ENCODE measurements at regions not wholly inside any gene's neighbourhood (a gene's known extent, or its start where the extent isn't known, plus 50 kb on each side); places are given as distances from the start of the nearest gene placed in this dataset.

DNA sequence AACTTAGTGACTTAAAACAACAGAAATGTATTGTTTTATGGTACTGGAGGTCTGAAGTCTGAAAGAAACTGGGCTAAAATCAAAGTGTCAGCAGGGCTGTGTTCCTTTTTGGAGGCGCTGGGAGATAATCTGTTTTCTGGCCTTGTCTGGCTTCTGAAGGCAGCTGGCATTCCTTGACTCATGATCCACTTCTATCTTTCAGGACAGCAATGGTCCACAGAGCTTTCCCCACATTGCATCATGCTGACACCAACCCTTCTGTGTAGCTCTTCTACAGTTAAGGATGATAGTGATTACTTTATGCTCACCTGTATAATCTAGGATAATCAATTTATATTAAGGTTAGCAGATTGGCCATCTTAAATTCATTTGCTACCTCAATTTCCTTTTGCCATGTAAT, 392.1 kb downstream of the TDRD15 start:
- DNase-seq (ENCODE audit: low read depth): no peak

DNA sequence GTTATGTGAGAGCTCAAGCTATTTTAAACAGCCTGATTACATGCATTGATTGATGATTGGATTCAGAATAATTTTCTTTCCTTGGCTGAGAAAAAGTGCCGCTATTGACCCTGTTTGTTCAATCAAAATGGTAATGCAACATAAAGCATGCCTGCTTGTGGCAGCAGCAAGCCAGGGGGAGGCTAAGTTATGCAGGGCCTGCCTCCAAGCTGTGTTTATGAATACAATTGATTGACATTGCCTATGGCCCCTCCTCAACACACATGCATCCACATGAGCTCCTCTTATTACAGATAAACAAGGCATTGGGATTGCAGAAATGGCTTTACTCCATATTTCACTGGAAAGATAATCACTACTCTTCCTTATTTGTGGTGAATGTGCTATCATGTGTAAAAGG, 395.6 kb downstream of the TDRD15 start:
- DNase-seq (ENCODE audit: low read depth): no peak

GRCh38 chr2:21519821-21520220, 396.1 kb downstream of the TDRD15 start:
- DNase-seq (ENCODE audit: low read depth): no peak

GRCh38 chr2:21535826-21536225, 412.1 kb downstream of the TDRD15 start:
- no peak for DNase-seq (ENCODE audit: low read depth)

DNA sequence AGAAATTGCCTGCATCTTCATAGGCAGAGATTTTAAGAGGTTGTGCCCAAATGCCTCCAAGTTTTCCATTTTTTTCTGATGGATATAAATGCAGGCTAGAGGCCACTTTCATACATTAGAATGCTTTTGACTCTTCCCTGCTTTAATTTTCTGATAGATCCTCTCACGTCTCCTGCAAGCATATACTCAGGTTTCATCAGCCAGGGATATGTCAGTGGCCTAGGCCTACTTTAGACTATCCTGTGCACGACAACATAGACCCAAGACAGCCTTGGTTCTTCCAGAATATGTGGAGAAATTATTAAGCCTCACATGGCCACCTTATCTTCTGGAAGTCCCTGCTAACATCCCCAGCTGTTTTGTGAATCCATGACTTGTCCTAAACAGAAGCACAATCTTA, 415.9 kb downstream of the TDRD15 start:
- DNase-seq (ENCODE audit: low read depth): no peak

GRCh38 chr2:21543630-21544029, 419.9 kb downstream of the TDRD15 start:
- DNase-seq (ENCODE audit: low read depth): no peak

DNA sequence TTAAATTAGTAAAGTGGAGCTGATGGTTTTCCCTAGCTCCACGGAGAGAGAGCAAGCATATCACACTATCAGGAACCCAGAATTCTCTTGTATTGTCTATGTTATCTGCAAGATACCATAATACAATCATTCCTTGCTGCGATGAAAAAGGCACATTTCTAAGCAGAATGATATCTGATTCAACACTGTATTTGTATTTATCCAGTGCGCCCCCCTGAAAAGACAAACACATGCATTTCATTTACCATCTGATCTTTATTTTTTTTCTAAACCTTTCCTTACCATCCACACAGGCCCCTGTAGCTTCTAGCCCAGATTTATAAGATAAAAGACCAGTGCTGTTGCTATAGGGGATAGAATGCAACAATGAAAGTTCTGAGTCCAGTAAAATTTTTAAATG, 420.6 kb downstream of the TDRD15 start:
- no peak for DNase-seq (ENCODE audit: low read depth)

DNA sequence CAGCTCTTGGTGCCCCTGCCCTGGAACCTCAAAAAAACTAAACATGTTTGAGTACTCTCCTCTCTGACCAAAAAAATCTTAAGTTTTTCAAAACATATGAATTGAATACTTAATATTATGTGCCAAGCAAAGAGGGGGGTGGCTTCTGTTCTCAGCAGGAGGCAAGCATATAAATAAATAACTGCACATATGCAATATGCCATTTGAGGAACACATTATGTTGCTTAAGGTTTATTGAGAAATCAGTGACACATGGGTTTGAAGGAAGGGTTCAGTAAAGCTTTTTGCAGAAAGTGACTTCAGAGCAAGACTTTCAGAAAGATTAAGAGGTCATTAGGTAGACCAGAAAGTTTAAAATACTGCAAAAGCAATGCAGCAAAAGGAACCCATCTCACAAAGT, 429.2 kb downstream of the TDRD15 start:
- no peak for DNase-seq (ENCODE audit: low read depth)

DNA sequence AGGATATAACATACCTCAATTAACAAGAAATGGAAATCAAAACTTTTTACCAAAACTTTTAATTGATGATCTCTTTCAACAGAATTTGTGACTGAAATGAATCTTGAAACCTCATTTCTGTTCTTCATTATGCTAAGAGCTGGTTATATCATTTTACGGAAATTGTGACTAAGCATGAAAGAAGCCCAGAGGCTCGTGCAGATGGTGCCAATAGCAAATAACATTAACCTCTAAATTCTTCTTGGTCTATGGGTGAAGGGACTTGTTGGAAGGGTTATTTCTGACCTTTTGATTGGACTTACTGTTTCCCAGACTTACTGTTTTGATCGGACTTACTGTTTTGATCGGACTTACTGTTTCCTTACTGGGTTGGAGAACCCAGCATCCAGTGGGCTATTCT, 435.6 kb downstream of the TDRD15 start:
- no peak for DNase-seq (ENCODE audit: low read depth)

DNA sequence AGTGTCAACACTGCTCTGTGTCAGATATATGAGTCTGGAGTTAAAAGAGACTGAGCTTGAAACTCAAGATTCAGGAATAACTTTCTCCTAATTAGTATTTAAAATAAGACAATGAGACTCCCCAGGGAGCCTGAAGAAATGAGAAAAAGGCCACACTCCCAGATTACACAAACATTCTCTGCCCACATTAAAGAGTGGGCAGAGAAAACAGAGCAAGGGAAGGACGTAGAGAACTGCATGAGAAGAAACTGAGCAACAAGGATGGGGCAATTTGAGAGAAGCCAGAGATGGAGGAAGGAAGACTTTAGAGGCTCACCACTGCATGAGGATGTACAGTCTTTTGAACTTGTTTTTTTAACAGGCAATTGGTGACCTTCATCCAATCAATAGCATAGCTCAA, 438.2 kb downstream of the TDRD15 start:
- no peak for DNase-seq (ENCODE audit: low read depth)

DNA sequence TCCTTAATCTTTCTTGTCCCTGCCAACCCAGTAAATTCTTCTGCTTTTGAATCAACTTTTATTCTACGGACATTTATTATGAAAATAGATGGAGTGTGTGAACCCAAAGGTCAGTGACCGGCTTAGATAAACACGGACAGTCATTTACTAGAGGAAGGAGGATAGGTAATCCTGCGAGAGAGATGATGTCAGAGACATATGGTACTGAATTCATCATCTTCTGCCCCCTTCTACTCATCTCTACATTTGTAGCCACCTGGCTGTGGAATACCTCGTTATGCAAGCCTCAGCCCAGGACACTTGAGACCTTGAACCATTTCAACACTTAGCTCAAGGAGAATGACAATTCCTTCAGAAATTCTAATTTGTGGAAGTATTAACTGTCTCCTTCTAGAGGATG, 443.6 kb downstream of the TDRD15 start:
- no peak for DNase-seq (ENCODE audit: low read depth)

DNA sequence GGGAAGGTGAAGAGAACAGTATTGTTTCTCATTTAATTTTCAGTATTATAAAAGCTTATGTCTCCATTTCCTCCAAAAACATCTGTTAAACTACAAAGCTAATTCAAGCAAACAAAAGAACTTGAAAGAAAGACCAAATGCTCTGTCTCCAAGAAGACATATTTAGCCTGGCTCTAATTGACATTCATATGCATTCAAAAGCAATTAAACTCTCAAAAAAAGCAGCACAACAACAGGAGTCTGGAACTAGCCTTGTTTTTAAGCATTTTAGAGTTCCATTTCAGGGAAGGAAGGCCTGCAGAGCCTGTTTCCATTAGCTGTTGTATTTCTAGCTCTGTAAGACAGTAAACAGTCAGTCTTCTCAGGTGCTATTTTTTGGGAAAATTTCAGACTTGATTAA, 447.9 kb downstream of the TDRD15 start:
- DNase-seq (ENCODE audit: low read depth): no peak

DNA sequence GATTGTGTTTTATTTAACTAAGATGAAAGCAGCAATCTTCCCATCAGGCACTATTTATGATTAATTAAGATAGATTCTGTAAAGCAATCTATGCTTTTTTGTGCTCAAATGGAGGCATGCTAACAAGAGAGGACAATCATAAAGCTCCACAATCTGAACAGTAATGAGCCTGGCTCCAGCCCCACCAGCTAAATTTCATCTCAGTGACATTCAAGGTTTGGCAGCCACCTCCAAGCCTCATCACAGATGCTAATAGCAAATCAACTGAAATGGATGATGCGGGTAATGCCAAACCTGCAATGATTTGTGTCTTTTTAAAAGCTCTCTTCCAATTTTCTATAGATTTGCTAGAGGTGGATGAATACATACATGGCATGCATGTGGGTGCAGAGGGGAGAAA, 456.6 kb downstream of the TDRD15 start:
- DNase-seq (ENCODE audit: low read depth): no peak

DNA sequence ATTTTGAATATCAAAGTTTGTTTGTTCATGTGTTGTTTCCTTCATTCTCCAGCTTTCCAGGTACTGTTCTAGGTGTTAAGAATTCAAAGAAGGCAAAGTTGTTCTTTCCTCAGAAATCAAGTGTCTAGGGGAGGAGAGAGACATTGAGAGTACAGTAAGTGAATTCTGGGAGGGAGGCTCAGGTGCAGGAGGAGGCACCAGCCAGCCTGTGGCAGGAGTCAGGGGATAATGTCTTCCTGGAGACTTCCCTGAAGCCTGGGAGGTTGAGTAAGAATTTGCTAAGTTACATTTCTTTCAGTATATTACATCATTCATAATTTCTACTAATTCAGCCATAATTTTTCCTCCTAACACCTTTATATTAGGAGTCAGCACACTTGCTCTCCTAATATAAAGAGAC, 462.1 kb downstream of the TDRD15 start:
- DNase-seq (ENCODE audit: low read depth): no peak

DNA sequence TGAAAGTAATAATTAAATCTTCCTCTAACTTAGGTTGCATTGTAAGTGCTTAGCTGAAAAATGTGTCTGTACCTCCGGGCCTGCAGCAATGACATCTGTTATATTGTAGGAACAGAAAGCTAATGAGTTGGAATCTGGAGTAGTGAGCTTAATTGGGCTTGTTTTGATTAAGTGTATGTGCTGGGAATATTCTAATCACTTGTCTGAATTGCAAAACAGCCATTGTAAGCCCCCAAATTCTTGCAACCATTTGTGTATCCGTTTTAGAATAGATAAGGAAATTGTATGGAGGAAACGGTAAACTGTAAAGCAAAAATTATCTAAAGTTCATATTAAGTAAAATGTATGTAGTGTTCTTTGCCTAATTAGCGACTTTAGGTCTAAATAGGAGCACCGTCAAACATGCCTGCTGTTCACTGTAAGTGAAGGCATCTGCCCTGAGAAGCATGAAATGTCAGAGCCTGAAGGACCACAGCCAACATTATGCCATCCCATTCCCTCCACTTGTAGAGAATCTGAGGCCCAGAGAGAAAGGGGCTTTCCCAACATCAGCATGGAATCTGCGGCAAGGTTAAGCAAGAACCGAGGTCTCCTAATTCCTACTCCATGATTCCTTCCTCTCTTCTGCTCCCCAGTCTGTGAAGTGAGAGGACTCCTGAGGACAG, 466.4 kb downstream of the TDRD15 start:
- no peak for DNase-seq (ENCODE audit: low read depth)

DNA sequence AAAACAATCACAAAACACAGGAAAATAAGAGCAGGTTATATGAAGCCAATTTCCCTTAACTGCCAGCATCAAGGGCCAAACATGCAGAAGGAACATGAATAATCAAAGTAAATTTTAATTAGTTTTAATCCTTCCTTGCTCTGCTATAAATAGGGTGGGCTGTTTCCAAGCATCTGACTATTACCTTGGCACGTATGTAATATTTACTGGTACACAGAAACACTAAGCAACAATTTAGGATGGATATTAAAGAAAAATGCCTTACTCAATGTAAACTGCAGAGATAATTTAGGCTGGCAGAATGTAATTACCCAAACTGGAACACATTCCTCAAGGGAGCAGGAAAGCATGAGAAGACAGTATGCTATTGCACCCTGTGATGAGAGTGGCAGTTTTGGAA, 468.2 kb downstream of the TDRD15 start:
- DNase-seq (ENCODE audit: low read depth): no peak

GRCh38 chr2:21599417-21599816, 475.6 kb downstream of the TDRD15 start:
- no peak for DNase-seq (ENCODE audit: low read depth)

- DNase-seq (ENCODE audit: low read depth): no peak
These were observed 479.0 kb downstream of the TDRD15 start for GRCh38 chr2:21602789-21603188.

DNA sequence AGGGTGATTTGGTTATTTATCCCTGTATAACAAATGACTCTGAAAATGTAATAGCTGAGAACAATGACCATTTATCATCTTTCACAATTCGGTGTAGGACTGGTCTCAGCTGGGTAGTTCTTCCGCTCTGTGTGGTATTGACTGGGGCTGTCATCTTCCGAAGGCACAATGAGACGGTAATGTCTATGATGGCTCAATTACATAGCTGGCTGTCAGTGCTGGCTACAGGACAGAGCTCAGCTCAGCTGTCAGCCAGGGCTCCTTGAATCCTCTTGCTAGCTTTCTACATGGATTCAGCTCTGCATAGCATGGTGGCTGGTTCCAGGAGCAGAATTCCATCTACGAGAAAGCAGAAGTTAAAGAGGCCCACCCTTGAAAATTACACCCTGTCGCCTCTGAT, 483.8 kb downstream of the TDRD15 start:
- no peak for DNase-seq (ENCODE audit: low read depth)

- DNase-seq (ENCODE audit: low read depth): no peak
These were observed 486.5 kb downstream of the TDRD15 start for GRCh38 chr2:21610304-21610703.

DNA sequence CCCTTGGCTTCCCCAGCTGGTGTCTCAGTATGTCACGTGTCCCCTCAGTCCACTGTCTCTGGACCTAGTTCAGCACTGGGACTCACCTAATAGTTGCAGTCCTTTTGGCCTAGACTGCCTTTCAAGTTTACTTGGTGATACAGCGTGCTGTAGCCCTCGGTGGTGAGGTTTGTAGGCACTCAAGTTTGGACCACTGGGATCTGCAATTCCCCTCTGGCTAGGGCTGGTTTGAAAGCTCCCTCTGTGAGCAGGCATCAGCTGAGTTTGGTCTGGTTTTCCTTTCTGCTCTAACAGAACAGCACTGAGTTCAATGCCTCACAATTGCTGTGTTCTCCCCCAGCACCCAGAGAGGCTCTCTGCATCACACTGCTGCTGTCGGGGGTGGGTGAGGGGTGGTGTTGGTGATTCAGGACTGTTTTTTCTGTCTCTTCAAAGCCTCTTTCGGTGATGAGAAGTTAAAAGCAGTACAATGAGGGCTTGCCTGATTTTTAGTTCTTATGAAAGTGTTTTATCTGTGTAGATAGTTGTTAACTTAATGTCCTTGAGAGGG, 494.2 kb downstream of the TDRD15 start:
- DNase-seq (ENCODE audit: low read depth): no peak

GRCh38 chr2:21620771-21621170, 497.0 kb downstream of the TDRD15 start:
- DNase-seq (ENCODE audit: low read depth): no peak

- DNase-seq (ENCODE audit: low read depth): no peak
These were observed 504.2 kb downstream of the TDRD15 start for GRCh38 chr2:21627938-21628337.

DNA sequence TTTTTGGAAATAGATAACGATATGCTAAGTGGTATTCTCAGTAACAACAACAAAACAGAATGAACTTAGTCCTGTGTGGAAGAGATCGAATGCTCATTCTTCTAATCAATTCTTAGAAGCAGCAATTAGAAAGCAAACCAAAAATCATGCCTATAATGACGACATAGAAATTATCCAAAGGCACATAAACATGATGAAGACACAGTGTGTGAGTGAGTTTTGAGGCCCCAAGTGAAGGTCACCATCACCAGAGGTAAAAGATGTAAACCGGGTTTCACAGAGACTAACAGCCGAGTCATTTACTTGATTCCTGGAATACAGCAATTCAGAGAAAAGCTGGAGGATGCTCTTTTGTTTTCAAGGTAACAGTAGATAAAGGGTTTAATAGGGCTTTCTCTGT, 509.2 kb downstream of the TDRD15 start:
- no peak for DNase-seq (ENCODE audit: low read depth)

GRCh38 chr2:21633466-21633865, 509.7 kb downstream of the TDRD15 start:
- DNase-seq (ENCODE audit: low read depth): no peak
